ENCODE measurements at regions not wholly inside any gene's neighbourhood (a gene's known extent, or its start where the extent isn't known, plus 50 kb on each side); places are given as distances from the start of the nearest gene placed in this dataset.

DNA sequence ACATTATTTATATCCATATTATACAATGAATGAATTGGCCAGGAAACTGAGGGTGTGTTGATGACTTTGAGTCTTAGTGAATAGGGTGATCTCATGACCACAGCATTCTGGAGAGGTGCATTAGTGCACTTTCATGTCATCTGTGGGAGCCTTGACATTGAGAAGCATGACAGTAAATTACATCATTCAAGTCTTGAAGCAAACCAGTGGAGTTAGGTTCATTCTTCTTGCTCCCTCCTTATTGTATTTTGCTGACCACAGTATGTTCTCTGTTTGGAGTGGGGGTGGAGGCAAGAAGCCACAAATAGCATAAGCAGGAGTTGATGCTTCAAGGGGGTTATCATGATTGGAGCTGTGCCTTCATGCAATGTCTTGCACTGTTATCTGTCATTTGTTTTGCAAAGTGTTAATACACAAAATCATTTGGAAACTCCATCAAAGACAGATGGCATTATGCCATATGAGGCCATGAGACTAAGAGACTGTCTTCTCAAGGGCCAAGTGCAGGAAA is 680.2 kb downstream of the NYAP2 start:
- Histone ChIP-seq H2AFZ (no peak overlapping the region), H4K20me1 (ENCODE audit: insufficient read depth, poor library complexity, severe bottlenecking) (no peaks in the 10 kb centered on the region), H3K4me3 (no peak overlapping the region), H3K36me3 (replicated peaks; ENCODE audit: insufficient read depth, low read depth) (no peaks in the 10 kb centered on the region), H3K27me3 (no peaks in the 10 kb centered on the region), H3K4me2 (no peak overlapping the region), H3K9me3 (ENCODE audit: low read depth) (no peaks in the 10 kb centered on the region), H3K27ac (no peak overlapping the region), H3K79me2 (no peaks in the 10 kb centered on the region), H3K4me1 (ENCODE audit: insufficient read depth) (no peaks in the 10 kb centered on the region), H3K9me2 (replicated peaks; ENCODE audit: insufficient read depth) (no peaks in the 10 kb centered on the region)
- no peak for TF ChIP-seq EZH2 (IDR thresholded peaks at IDR 0.05; ENCODE audit: borderline replicate concordance)
- TF ChIP-seq EZH2phosphoT487 (IDR thresholded peaks at IDR 0.05; ENCODE audit: low read depth, severe bottlenecking, unreplicated experiment) = no peak
- TF ChIP-seq, protein P1, sequence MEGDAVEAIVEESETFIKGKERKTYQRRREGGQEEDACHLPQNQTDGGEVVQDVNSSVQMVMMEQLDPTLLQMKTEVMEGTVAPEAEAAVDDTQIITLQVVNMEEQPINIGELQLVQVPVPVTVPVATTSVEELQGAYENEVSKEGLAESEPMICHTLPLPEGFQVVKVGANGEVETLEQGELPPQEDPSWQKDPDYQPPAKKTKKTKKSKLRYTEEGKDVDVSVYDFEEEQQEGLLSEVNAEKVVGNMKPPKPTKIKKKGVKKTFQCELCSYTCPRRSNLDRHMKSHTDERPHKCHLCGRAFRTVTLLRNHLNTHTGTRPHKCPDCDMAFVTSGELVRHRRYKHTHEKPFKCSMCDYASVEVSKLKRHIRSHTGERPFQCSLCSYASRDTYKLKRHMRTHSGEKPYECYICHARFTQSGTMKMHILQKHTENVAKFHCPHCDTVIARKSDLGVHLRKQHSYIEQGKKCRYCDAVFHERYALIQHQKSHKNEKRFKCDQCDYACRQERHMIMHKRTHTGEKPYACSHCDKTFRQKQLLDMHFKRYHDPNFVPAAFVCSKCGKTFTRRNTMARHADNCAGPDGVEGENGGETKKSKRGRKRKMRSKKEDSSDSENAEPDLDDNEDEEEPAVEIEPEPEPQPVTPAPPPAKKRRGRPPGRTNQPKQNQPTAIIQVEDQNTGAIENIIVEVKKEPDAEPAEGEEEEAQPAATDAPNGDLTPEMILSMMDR (IDR thresholded peaks at IDR 0.05; ENCODE audit: poor library complexity) = no peak
- DNase-seq (ENCODE audit: low spot score) = no peak

DNA sequence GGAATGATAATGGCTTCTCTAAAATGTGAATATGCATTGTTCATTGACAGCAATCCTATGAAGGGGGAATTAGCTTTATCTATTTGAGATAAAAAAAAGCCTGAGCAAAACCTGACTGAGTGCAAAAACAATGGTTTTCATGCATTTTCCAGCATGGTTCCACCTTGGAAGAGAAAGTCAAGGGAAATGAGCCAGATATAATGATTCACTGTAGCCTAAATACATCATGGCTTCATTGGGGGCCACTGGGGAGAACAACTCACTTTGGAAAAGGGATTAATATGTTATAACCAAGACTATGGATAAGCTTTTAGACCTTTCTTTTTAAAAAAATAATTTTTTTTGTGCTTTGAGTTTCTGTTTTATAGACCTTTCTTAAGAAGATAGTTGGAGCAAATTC is 679.7 kb downstream of the NYAP2 start:
- H3K79me2 ChIP-seq = no peaks in the 10 kb centered on the region
- no peaks in the 10 kb centered on the region for H3K4me1 ChIP-seq (ENCODE audit: insufficient read depth)
- H4K20me1 ChIP-seq (ENCODE audit: insufficient read depth, poor library complexity, severe bottlenecking) = no peaks in the 10 kb centered on the region
- no peak overlapping the region for H2AFZ ChIP-seq
- no peak overlapping the region for H3K4me2 ChIP-seq
- H3K9me2 ChIP-seq (replicated peaks; ENCODE audit: insufficient read depth) = no peaks in the 10 kb centered on the region
- no peak overlapping the region for H3K27ac ChIP-seq
- TF ChIP-seq, protein P1 (IDR thresholded peaks at IDR 0.05; ENCODE audit: poor library complexity) = no peak
- TF ChIP-seq EZH2 (IDR thresholded peaks at IDR 0.05; ENCODE audit: borderline replicate concordance) (no peak), EZH2phosphoT487 (IDR thresholded peaks at IDR 0.05; ENCODE audit: low read depth, severe bottlenecking, unreplicated experiment) (no peak)
- no peaks in the 10 kb centered on the region for H3K36me3 ChIP-seq (replicated peaks; ENCODE audit: insufficient read depth, low read depth)
- DNase-seq (ENCODE audit: low spot score) = no peak
- no peak overlapping the region for H3K4me3 ChIP-seq
- H3K9me3 ChIP-seq (ENCODE audit: low read depth) = no peaks in the 10 kb centered on the region
- no peaks in the 10 kb centered on the region for H3K27me3 ChIP-seq

DNA sequence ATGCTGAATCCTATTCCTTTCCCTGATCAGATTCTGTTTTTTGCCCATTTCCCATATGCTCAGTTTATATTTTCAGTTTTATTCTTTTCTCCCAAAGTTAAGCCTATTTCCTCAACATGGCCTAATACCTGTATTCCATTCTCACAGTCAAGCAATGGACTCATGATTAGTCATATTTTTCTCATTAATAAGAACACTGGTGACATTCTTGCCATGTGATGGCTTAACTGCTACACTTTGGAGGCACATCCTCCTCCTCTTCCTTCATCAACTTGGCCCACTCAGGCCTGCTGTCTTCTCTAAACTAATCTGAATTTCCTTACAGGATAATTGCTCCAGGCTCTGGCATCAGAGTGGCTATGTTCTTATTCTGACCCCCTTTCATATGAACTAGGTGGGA is 679.2 kb downstream of the NYAP2 start:
- TF ChIP-seq, protein P1 (IDR thresholded peaks at IDR 0.05; ENCODE audit: poor library complexity) = no peak
- TF ChIP-seq EZH2 (IDR thresholded peaks at IDR 0.05; ENCODE audit: borderline replicate concordance) (no peak), EZH2phosphoT487 (IDR thresholded peaks at IDR 0.05; ENCODE audit: low read depth, severe bottlenecking, unreplicated experiment) (no peak)
- Histone ChIP-seq H3K9me3 (ENCODE audit: low read depth) (no peaks in the 10 kb centered on the region), H3K4me2 (no peak overlapping the region), H3K79me2 (no peaks in the 10 kb centered on the region), H3K9me2 (replicated peaks; ENCODE audit: insufficient read depth) (no peaks in the 10 kb centered on the region), H3K36me3 (replicated peaks; ENCODE audit: insufficient read depth, low read depth) (no peaks in the 10 kb centered on the region), H2AFZ (no peak overlapping the region), H4K20me1 (ENCODE audit: insufficient read depth, poor library complexity, severe bottlenecking) (no peaks in the 10 kb centered on the region), H3K4me3 (no peak overlapping the region), H3K4me1 (ENCODE audit: insufficient read depth) (no peaks in the 10 kb centered on the region), H3K27me3 (no peaks in the 10 kb centered on the region), H3K27ac (no peak overlapping the region)
- no peak for DNase-seq (ENCODE audit: low spot score)

DNA sequence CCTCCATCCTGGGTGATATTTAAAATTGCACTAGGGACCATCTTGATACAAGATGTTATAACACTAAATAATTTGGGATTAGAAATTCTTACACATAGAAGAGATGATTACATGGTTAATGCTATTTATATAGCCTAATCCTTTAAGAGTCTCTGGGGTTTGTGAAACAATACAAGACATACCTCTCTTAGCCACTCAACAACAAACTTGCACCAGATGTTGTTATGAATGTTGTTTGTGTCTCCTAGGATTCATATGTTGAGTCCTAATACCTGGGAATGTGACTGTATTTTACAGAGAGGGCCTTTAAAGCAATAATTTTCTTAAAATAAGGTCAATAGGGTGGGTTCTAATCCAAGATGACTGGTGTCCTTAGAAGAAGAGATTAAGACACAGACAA is 678.3 kb downstream of the NYAP2 start:
- H2AFZ ChIP-seq = no peak overlapping the region
- H3K36me3 ChIP-seq (replicated peaks; ENCODE audit: insufficient read depth, low read depth) = no peaks in the 10 kb centered on the region
- H4K20me1 ChIP-seq (ENCODE audit: insufficient read depth, poor library complexity, severe bottlenecking) = no peaks in the 10 kb centered on the region
- H3K79me2 ChIP-seq = no peaks in the 10 kb centered on the region
- H3K9me3 ChIP-seq (ENCODE audit: low read depth) = no peaks in the 10 kb centered on the region
- no peaks in the 10 kb centered on the region for H3K9me2 ChIP-seq (replicated peaks; ENCODE audit: insufficient read depth)
- no peak overlapping the region for H3K27ac ChIP-seq
- H3K4me3 ChIP-seq = no peak overlapping the region
- no peak overlapping the region for H3K4me2 ChIP-seq
- H3K4me1 ChIP-seq (ENCODE audit: insufficient read depth) = no peaks in the 10 kb centered on the region
- no peak for TF ChIP-seq EZH2 (IDR thresholded peaks at IDR 0.05; ENCODE audit: borderline replicate concordance)
- TF ChIP-seq EZH2phosphoT487 (IDR thresholded peaks at IDR 0.05; ENCODE audit: low read depth, severe bottlenecking, unreplicated experiment) = no peak
- TF ChIP-seq, protein P1 (IDR thresholded peaks at IDR 0.05; ENCODE audit: poor library complexity) = no peak
- DNase-seq (ENCODE audit: low spot score) = no peak
- no peaks in the 10 kb centered on the region for H3K27me3 ChIP-seq

All from hepatocyte (in vitro differentiated cells).